ENCODE measurements at regions not wholly inside any gene's neighbourhood (a gene's known extent, or its start where the extent isn't known, plus 50 kb on each side); places are given as distances from the start of the nearest gene placed in this dataset.

DNA sequence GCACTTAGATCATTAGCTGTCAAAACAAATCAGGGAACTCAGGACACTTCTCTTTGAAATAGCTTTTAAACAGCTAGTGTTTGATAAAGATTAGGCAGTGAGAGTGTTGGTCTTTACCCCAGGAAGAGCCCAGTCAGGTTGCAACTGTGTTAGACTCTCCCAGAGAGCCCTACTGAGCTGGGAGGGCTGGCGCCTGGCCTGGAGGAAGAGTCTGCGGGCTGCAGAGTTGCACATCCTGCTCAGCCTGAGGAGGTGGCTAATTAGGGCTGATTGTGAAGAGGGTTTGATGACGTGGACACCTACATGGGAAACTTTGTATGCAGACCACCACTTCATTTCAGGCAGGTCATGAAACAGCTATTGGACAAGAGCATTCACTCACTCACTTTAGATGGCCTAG is 112.0 kb downstream of the TMEM174 start:
- no peak for DNase-seq
- H3K4me3 Mint-ChIP-seq = no peak overlapping the region
- H3K9me3 Mint-ChIP-seq = peaks cover 0 to 22% (median 6%) of the 10 kb centered on the region in 7 donors
- no peaks in the 10 kb centered on the region for H3K36me3 Mint-ChIP-seq
- no peaks in the 10 kb centered on the region for H3K4me1 Mint-ChIP-seq
- H3K27ac Mint-ChIP-seq = no peak overlapping the region
- H3K27me3 Mint-ChIP-seq = peaks cover 40 to 67% (median 52%) of the 10 kb centered on the region in 3 donors
- no peak for ATAC-seq (ENCODE audit: low read depth in 2 of 2)

DNA sequence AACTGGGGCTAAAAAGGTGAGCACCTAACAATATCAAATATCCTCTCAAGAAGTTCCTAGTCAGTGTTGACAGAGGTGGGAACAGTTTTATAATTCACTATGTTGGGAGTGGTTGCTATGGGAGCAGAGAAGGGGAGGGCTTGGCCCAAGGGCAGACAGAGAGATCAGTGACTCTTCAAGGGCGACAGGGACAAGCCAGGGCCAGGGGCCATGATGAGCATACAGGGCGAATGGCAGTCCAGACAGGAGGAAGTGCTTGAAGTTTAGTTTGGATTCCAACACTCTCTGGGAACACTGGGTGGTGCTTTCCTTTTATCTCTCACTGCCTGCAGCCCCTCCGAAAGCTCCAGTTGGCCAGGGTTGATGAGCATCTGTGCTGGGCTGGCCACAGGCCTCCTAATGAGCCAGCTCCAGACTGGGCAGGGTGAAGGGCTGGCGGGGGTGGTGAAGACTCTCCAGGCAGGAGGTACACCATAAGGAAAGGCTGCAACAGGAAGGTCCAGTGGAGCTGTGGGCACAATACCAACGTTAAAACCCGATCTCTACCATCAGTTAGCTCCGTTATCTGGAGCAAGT is 111.3 kb downstream of the TMEM174 start:
- Mint-ChIP-seq H3K27me3 (peaks cover 38 to 71% (median 54%) of the 10 kb centered on the region in 3 donors), H3K36me3 (no peaks in the 10 kb centered on the region), H3K27ac (peak overlapping the region in 1 of 6 donors; percentile 58), H3K4me3 (no peak overlapping the region), H3K4me1 (no peaks in the 10 kb centered on the region), H3K9me3 (peaks cover 0 to 20% (median 6%) of the 10 kb centered on the region in 7 donors)
- ATAC-seq (ENCODE audit: low read depth in 2 of 2) = no peak
- no peak for DNase-seq

DNA sequence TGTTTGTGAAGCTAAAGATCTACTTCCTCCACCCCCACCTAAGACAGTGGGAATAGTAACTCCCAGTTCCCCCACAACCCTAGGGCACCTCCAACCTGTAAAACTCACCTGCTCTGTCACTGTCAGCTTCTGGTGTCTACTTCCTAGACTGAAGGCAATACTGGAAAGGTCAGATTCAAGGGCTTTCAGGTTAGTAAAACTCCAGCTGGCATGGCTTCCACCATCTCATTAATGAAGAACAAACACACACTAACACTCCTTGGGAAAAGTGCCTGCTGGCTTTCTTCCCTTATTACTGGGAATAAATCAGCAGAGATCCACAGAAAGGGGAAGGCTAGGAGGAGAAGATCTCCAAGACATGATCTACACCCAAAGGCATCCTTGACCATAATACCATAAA is 109.9 kb downstream of the TMEM174 start:
- peaks cover 34 to 70% (median 58%) of the 10 kb centered on the region in 3 donors for H3K27me3 Mint-ChIP-seq
- DNase-seq (no peak), ATAC-seq (ENCODE audit: low read depth in 2 of 2) (no peak)
- no peak overlapping the region for H3K4me3 Mint-ChIP-seq
- no peak overlapping the region for H3K27ac Mint-ChIP-seq
- H3K9me3 Mint-ChIP-seq = peaks cover 0 to 13% (median 2%) of the 10 kb centered on the region in 7 donors
- H3K36me3 Mint-ChIP-seq = no peaks in the 10 kb centered on the region
- H3K4me1 Mint-ChIP-seq = no peaks in the 10 kb centered on the region

DNA sequence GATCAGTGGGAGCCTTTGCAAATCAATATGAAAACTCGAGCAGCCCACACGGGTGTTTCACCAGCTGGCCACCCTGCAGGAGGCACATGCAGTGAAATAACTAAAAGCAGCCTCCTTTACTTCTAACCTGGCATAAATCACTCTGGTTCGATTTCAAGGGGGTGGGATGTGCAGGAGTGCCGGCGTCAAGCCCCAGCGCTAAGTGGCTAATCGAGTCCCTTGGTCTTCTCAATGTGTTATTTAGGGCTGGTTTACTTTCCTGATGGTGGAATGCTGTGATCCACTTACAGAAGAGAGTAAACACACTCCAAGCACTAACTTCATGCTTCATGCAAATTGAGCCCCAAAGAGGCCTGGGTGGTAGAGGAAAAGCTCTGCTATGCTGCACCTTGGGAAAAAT is 109.4 kb downstream of the TMEM174 start:
- ATAC-seq (ENCODE audit: low read depth in 2 of 2) (no peak), DNase-seq (no peak)
- H3K4me3 Mint-ChIP-seq = no peak overlapping the region
- H3K4me1 Mint-ChIP-seq = no peaks in the 10 kb centered on the region
- H3K27me3 Mint-ChIP-seq = peaks cover 34 to 75% (median 63%) of the 10 kb centered on the region in 3 donors
- peaks cover 0 to 11% (median 2%) of the 10 kb centered on the region in 7 donors for H3K9me3 Mint-ChIP-seq
- H3K36me3 Mint-ChIP-seq = no peaks in the 10 kb centered on the region
- H3K27ac Mint-ChIP-seq = no peak overlapping the region

DNA sequence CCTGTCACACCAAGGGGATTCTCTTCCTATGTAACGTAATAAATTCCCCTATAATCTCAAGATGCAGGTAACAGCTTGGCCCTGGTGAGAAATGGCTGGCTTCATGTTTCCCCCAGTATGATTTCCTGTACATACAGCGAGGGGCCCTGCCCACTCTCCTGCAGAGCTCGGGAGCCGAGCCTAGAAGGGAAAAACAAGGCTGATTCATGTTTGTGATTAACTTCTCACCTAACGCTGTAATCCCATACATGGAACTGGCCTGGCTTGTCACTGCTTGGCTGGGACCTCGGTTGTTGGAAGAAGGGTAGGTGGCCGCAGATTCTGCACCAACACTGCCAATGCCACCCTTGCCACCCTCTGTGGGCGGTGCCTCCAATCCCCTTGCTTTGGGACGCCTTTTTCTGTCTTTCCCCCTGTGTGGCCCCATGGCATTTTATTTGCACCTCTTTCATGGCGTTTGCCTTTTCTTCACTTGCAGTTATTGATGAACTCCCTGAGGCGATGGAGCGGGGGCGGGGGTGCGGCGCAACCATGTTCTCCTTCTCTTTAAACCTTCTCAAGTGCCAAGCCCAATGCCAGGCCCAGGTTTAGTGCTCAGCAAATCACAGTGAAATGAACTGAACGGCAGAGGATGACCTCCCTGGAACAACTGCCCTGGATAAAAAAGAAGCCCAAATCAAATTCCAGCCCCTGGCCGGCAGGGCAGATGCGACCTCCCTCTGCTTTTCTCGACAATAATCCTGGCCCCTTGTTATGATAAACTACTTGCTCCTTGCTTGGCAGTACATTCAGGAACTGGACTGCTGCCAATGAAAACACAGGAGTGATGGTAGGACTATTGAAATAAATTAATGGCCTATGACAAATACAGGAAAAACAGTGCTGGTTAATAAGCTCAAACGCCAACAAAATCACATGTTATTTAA is 108.1 kb downstream of the TMEM174 start:
- H3K9me3 Mint-ChIP-seq = peaks cover 0 to 4% (median 0%) of the 10 kb centered on the region in 7 donors
- DNase-seq (no peak), ATAC-seq (ENCODE audit: low read depth in 2 of 2) (no peak)
- H3K36me3 Mint-ChIP-seq = no peaks in the 10 kb centered on the region
- H3K4me3 Mint-ChIP-seq = no peak overlapping the region
- no peaks in the 10 kb centered on the region for H3K4me1 Mint-ChIP-seq
- no peak overlapping the region for H3K27ac Mint-ChIP-seq
- H3K27me3 Mint-ChIP-seq = peaks cover 32 to 76% (median 69%) of the 10 kb centered on the region in 3 donors

DNA sequence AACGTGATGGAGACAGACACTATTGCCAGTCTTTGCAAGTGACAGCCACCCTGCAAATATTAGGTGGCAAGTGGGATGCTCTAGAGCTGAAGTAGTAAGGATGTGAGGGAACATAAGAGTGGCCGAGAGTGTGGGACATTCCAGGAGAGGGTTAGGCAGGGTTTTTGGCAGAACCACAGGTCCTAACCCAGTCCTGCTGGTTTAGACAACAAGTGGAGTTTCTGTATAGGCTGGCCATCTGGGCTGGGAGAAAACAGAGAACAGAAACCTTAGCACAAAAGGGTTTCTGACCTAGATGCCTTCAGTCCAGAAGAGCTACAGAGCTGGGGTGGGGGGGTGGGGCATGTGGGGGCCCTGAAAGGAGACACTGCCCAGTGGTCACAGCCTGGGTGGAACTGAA is 107.4 kb downstream of the TMEM174 start:
- no peaks in the 10 kb centered on the region for H3K36me3 Mint-ChIP-seq
- H3K27ac Mint-ChIP-seq = no peak overlapping the region
- DNase-seq = no peak
- H3K9me3 Mint-ChIP-seq = peaks cover 0 to 4% (median 0%) of the 10 kb centered on the region in 7 donors
- no peak overlapping the region for H3K4me3 Mint-ChIP-seq
- H3K27me3 Mint-ChIP-seq = peaks cover 34 to 76% (median 69%) of the 10 kb centered on the region in 3 donors
- no peak for ATAC-seq (ENCODE audit: low read depth in 2 of 2)
- no peaks in the 10 kb centered on the region for H3K4me1 Mint-ChIP-seq

DNA sequence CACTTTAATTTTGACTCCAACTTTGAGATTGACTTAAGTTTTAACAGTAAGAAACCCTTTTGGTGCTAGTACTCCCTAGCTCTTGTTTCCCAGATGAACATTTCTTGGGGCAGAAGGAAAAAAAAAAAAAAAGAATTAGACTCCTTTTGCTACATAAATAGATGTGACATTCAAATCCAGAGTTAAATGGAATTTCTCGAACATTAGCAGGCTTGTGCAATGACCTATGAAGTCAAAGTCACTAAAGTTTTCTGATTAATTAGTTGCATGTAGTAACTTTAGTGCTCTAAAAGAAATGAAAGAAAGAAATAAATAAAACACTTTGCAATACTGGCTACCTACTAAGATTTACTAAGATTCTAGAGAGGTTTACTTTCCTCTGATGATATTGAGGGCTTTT is 106.8 kb downstream of the TMEM174 start:
- H3K4me1 Mint-ChIP-seq = no peaks in the 10 kb centered on the region
- DNase-seq = no peak
- no peak for ATAC-seq (ENCODE audit: low read depth in 2 of 2)
- H3K9me3 Mint-ChIP-seq = peaks cover 0 to 4% (median 0%) of the 10 kb centered on the region in 7 donors
- no peak overlapping the region for H3K4me3 Mint-ChIP-seq
- H3K27ac Mint-ChIP-seq = no peak overlapping the region
- peaks cover 31 to 71% (median 65%) of the 10 kb centered on the region in 3 donors for H3K27me3 Mint-ChIP-seq
- no peaks in the 10 kb centered on the region for H3K36me3 Mint-ChIP-seq

DNA sequence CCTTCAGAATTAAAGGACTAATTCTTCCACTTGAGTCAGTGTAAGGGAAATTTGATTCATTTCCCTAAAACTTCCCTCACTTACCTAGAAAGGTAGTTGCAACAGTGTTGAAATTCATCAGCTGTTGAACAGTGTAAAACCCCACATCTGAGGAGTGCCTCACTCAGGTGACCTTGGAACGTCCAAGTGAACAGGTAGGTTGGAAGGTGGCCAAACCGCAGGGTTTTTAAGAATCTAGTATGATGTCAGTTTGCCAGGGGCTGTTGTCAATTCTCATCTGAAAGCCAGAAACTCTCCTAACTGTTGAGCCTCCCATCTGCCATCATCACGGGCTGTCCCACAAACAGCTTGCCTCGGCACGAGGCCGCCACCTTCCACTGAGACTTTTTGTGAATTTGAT is 105.7 kb downstream of the TMEM174 start:
- Mint-ChIP-seq H3K36me3 (no peaks in the 10 kb centered on the region), H3K27me3 (peaks cover 21 to 63% (median 54%) of the 10 kb centered on the region in 3 donors), H3K9me3 (peaks cover 0 to 4% (median 0%) of the 10 kb centered on the region in 7 donors), H3K4me3 (no peak overlapping the region), H3K27ac (no peak overlapping the region), H3K4me1 (no peaks in the 10 kb centered on the region)
- no peak for ATAC-seq (ENCODE audit: low read depth in 2 of 2)
- DNase-seq = no peak

DNA sequence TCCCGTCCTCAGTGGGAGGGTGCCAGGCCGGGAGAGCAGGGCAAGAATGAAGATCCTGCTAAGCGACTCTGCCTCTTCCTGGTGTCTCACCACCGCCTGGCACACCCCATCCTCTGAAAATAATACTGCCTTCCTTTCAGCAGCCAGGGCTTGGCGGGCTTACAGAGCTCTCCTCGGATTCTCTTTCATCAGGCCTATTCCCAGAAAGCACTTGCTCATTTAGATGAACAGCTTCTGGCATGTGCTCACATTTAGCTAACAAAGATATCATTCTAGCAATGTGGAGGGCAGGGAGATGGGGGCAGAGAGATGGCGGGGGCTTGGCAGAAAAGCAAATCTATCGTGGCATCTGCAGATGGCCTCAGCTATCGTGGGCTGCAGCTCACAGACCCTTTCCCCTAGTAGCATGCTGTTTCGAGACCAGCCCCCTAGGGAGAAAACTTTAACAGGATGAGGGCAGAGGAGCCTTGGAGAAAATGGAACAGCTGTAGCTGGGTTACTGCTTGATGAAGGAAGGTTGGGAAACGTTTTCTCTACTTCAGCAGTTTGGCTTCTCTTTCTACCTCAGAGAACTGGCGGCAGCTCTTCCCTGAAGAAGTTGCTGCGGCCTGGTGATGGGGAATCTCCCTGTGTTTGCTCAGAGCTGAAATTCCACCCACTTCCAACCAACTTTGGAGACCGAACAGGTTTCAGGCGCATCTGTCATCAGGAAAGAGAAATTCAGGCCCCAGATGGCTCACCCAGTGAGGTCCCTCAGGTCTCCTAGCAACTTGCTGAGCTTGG is 102.1 kb downstream of the TMEM174 start:
- Mint-ChIP-seq H3K36me3 (no peaks in the 10 kb centered on the region), H3K4me3 (no peak overlapping the region), H3K9me3 (peaks cover 0 to 4% (median 2%) of the 10 kb centered on the region in 7 donors), H3K27me3 (peaks cover 14 to 45% (median 34%) of the 10 kb centered on the region in 3 donors), H3K27ac (no peak overlapping the region), H3K4me1 (no peaks in the 10 kb centered on the region)
- ATAC-seq (ENCODE audit: low read depth in 2 of 2) (no peak), DNase-seq (no peak)

DNA sequence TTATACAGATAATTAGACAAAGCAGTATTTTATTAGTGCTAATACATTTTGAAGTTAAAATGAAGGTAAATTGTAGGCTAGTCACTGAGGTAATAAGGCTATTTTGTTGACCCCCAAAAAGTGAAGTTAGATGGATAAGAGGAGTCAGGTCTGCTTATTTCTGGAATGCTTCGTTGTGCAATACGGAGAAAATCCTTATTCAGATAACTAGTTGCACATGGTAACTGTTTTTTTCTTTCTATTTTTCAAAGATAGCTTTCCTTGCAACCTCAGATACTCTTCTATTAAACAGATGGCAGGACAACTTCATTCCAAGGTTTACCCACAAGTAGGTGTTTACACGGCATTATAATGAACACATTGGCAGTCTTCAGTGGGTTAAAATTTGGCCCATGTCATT is 101.1 kb downstream of the TMEM174 start:
- H3K36me3 Mint-ChIP-seq = no peaks in the 10 kb centered on the region
- no peak overlapping the region for H3K27ac Mint-ChIP-seq
- ATAC-seq (ENCODE audit: low read depth in 2 of 2) (no peak), DNase-seq (no peak)
- H3K27me3 Mint-ChIP-seq = peaks cover 10 to 43% (median 26%) of the 10 kb centered on the region in 3 donors
- peaks cover 0 to 4% (median 2%) of the 10 kb centered on the region in 7 donors for H3K9me3 Mint-ChIP-seq
- no peaks in the 10 kb centered on the region for H3K4me1 Mint-ChIP-seq
- no peak overlapping the region for H3K4me3 Mint-ChIP-seq

DNA sequence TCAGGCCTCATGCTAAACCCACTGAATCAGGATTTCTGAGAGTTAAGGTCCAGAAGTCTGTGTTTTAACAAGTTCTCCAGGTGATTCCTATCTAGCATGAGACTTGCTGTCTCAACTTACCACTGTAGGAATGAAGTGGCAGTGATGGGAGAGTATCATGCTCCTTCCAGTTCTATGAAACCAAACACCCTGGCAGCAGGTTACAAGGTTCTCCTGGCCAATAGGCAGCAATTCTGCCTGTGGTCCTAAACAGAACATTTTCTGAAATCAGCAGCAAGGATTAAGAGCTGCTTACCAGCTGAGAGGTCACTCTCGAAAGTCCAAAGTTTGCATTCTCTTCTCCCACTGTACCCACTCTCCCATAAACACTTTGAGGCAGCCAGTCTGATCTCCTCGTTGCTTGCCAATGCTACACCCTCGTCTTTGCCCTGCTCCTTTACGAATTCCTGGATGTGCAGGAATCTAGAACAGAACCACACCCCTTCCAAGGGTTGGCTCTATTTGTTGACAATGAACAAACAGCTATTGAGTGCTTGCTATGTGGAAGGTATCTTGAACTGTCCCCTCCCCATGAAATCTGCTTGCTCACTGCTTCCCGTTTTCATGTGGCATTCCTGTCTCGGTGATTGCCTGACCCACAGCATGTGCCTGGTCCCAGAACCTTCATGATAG is 100.5 kb downstream of the TMEM174 start:
- H3K9me3 Mint-ChIP-seq = peaks cover 0 to 4% (median 2%) of the 10 kb centered on the region in 7 donors
- H3K4me1 Mint-ChIP-seq = no peaks in the 10 kb centered on the region
- DNase-seq = no peak
- peaks cover 10 to 42% (median 23%) of the 10 kb centered on the region in 3 donors for H3K27me3 Mint-ChIP-seq
- ATAC-seq (ENCODE audit: low read depth in 2 of 2) = no peak
- H3K36me3 Mint-ChIP-seq = no peaks in the 10 kb centered on the region
- H3K4me3 Mint-ChIP-seq = no peak overlapping the region
- H3K27ac Mint-ChIP-seq = no peak overlapping the region

DNA sequence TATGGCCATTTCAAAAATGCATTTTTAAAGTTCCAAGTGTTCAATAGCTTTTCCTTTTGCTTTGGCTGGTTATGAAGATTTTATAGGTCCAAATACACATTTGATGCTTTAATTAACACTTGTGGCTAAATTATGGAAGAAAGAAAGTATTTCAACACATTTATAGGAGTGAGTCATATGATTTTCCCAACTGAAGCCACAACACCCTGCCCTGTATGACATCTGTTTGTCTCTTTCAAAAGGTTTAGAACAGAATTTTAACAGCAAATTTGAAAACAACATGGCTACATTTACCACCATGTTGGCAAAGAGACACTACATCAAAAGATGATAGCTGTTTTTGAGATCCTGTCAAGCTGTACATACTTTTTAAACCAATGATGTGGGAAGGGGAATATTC is 99.4 kb downstream of the TMEM174 start:
- Mint-ChIP-seq H3K36me3 (no peaks in the 10 kb centered on the region), H3K27me3 (peaks cover 13 to 38% (median 18%) of the 10 kb centered on the region in 3 donors), H3K4me3 (no peak overlapping the region), H3K27ac (no peak overlapping the region), H3K9me3 (peaks cover 0 to 4% (median 2%) of the 10 kb centered on the region in 7 donors), H3K4me1 (no peaks in the 10 kb centered on the region)
- ATAC-seq (ENCODE audit: low read depth in 2 of 2) (no peak), DNase-seq (no peak)

DNA sequence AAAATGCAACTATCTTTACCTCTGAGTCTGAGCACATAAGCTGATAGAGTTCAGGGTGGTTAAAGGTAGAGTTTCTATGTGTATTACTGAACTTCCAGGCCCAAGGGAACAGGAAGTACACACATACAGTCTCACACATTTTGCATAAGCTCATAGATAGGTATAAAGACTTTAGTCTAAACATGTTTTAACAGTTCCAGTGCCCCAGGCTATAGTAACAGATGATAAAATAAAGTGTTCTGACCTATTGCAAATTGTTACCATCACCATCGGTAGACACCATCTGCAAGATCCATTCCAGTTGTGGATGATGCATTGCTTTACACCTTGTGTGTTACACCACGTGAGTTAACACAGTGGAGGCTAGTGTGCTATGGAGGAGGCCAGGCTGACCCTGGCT is 95.8 kb downstream of the TMEM174 start:
- Mint-ChIP-seq H3K36me3 (no peaks in the 10 kb centered on the region), H3K4me1 (no peaks in the 10 kb centered on the region), H3K27ac (no peak overlapping the region), H3K4me3 (no peak overlapping the region), H3K27me3 (peaks cover 14 to 33% (median 19%) of the 10 kb centered on the region in 3 donors), H3K9me3 (peaks cover 0 to 4% (median 0%) of the 10 kb centered on the region in 7 donors)
- no peak for DNase-seq
- no peak for ATAC-seq (ENCODE audit: low read depth in 2 of 2)

Measured in naive B cell (primary cell).